HL-60/S4 treated with phorbol 12-myristate 13-acetate at 8.2 ng/mL for 4 days and 3 days (cell line): ENCODE measurements at regions not wholly inside any gene's neighbourhood (a gene's known extent, or its start where the extent isn't known, plus 50 kb on each side); places are given as distances from the start of the nearest gene placed in this dataset.

Source experiments
- in situ Hi-C: fragments of 300-500 bp; cut with MboI; formaldehyde crosslinking; loops from 2 replicates; pipeline ENCODE4 v1.15.0; 2022; ENCODE audit warnings: low sequenced_read_pairs

DNA sequence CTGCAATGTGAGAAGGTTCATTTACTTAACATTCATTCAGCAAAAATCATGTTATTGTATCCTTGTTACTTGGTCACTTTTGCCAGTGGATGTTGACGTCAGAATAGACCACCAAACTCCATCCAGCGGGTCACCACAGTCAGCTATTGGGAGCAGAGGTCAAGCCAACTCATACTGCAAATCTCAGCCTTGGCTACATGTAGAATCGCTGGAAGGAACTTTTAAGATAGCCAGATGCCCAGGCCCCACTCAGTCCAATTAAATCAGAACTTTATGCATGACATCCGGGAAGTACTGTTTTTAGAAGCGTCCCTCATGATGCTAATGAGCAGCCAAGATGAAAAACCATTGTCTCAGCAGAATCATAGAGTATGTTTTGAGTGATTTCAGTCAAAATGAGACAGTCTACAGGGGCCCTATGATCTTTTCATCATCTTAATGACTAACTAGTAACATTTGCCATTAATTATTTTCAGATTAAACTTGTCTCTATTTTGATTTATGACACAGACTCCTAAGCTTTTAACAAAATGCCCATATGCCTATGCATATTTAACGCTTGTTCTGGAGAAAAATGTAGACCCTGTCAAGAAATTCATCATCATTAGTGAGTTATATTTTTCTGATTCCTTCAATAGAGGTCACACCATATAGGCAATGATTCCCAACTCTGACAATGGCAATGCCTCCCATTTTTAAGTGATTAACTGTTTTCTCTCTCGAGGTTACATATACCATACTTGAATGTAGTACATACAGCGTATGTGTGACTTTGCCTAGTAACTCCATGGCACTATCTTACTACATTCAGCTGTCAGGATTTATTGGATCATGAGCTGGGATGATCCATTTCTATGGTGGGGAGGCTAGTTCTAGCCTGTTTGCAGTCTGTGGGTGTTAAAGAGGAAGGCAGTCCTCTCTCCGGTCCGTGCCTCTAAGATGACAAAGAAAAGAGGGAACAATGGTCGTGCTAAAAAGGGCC is 63.7 kb upstream of the CCBE1 start:
- in situ Hi-C loops, result no loop called here

DNA sequence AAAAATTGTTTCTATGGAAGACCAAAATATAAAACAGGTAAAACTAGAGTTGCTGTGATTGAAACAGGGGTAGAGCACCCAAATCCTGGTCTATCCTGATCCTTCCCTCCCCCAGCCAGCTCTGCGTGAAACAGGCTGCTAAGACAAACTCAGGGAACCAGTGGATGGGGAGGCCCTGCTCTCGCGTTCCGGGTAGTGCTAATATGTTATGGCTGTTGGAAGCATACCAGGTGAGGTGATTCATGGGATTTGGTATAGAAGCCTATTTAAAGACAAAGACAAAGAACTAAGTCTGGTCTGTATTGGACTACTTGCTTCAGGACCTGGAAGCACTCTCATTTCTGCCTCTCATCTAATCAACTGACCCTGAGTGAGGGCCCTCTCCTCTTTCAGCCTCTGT is 63.0 kb upstream of the CCBE1 start:
- in situ Hi-C loops, result no loop called here

DNA sequence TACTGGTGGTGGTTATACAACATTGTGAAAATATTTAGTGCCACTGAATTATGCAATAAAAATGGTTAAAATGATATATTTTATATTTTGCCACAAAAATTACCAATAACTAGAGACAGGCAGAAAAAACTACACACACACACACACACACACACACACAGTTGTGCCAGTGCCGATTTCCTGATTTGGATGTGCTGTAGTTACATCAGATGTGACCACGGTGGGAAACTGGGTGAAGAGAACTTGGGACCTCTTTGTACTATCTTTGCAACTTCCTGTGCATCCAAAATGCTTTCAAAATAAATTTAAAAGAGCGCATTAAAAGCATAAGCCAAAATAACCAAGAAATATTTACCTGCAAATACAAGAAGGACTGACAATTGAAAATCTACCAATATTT is 61.6 kb upstream of the CCBE1 start:
- in situ Hi-C loops, result no loop called here

DNA sequence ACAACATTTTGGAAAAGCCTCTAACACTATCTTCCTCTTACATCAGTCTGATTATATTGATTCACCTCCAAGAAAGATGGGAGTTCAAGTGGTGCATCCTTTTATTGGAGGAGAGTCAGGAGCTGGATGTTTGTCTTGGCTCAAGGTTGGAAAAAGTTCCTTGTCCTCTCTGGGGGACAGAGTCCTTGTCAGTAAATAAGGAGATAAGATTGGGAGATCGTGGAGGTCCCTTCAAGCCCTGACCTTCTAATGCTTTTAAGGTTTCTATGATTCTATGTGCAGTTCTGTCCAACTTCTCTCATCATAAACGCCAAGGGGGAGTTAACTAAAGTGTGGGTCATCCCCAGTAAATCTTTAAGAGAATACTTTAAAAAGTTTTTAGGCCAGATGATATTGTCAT is 60.9 kb upstream of the CCBE1 start:
- in situ Hi-C loops, result no loop called here

DNA sequence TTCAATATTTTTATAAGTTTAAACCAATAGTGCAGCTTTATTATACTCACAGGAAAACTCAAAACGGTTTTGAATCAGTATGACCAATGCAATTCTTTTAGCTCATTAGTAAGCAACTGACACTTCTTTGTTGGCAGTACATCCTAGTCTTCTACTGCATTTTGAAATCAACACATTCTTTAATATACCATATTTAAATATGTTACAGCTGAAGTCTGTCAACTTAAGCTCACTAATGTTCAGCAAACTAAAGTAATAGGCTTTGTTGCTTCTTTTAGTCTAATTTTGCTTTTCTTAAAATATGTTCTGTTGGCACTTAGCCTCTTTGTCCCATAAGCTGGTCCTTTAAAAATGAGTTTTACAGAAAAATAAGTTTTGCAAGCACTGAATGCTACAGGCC is 55.4 kb upstream of the CCBE1 start:
- in situ Hi-C loops, result no loop called here

DNA sequence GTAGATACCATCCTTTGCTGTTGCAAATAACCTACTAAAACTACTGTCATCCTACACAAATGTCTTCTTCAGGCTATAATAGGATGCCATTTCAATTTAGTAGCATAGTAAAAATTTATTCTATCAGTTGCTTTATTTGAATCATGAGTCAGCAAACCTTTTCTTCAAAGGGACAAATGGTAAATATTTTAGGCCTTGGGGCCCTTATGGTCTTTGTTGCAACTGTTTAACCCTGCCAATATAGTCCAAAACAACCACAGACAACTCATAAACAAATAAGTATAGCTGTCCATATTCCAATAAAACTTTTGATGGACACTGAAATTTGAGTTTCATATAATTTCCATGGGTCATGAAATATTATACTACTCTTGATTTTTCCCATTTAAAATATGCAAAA is 54.0 kb upstream of the CCBE1 start:
- in situ Hi-C loops, result no loop called here

DNA sequence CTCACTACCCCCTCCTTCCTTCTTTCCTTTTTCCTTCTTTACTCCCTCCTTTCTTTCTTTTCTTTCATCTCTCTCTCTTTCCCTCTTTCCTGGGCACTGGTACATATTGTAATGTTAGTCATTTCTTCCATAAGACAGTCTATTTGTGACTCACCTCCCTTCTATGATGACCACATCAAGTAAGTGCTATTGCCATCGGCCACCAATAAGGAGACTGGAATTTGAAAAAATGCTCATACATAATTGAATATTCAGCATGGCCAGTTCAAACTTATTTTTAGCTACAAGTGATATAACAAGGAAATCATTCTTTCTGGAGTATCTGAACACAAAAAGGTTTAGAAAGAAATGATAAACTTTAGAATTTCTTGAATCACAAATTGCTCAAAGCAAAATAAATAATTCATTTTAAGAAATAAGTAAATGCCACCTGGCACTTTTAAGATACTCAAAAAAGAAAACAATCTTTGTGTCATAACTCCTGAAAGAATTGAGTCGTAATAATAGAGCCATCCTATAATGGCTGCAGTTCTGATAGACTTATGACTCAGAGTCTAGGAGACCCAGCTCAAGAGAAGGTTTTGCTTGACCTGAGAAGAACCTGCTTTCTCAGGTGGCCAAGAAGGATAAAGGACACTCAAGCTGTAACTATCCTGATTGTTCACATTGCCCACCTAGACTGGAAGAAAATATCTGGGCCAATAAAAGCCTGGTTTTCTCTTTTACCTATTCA is 51.6 kb upstream of the CCBE1 start:
- in situ Hi-C loops, result no loop called here
